GM19035 (cell line): ENCODE measurements at regions not wholly inside any gene's neighbourhood (a gene's known extent, or its start where the extent isn't known, plus 50 kb on each side); places are given as distances from the start of the nearest gene placed in this dataset.
A peak's percentile ranks its signal among the peaks of the same experiment; 100 is the strongest.

Experiments
- ATAC-seq: cut with Tn5 transposase; IDR thresholded peaks from one replicate; pipeline ENCODE4 v1.9.1; 2021; ENCODE audit not compliant: unreplicated experiment

GRCh38 chr12:83856803-83857202 is 1055.8 kb downstream of the SLC6A15 start:
- no peak for ATAC-seq

GRCh38 chr12:83850531-83850930 is 1062.1 kb downstream of the SLC6A15 start:
- no peak for ATAC-seq

- no peak for ATAC-seq
Observed at GRCh38 chr12:83848702-83849101, 1063.9 kb downstream of the SLC6A15 start.

- ATAC-seq = no peak
Observed at GRCh38 chr12:83843541-83843940, 1069.1 kb downstream of the SLC6A15 start.

GRCh38 chr12:83841620-83842019 is 1071.0 kb downstream of the SLC6A15 start:
- no peak for ATAC-seq

GRCh38 chr12:83827860-83828259 is 1084.7 kb downstream of the SLC6A15 start:
- ATAC-seq = no peak

- ATAC-seq = no peak
Observed at GRCh38 chr12:83827193-83827592, 1085.4 kb downstream of the SLC6A15 start.

- ATAC-seq = peak; percentile 72
Observed at GRCh38 chr12:83826112-83826511, 1086.5 kb downstream of the SLC6A15 start.

GRCh38 chr12:83823386-83824045 is 1089.1 kb downstream of the SLC6A15 start:
- ATAC-seq = peak; percentile 46

GRCh38 chr12:83821967-83822366 is 1090.6 kb downstream of the SLC6A15 start:
- no peak for ATAC-seq

GRCh38 chr12:83818881-83819280 is 1093.7 kb downstream of the SLC6A15 start:
- no peak for ATAC-seq

GRCh38 chr12:83817730-83818129 is 1094.9 kb downstream of the SLC6A15 start:
- no peak for ATAC-seq

- ATAC-seq = no peak
Observed at GRCh38 chr12:83808591-83808990, 1104.0 kb downstream of the SLC6A15 start.

- ATAC-seq = no peak
Observed at GRCh38 chr12:83807871-83808270, 1104.7 kb downstream of the SLC6A15 start.

- no peak for ATAC-seq
Observed at GRCh38 chr12:83805873-83806272, 1106.7 kb downstream of the SLC6A15 start.

GRCh38 chr12:83805156-83805772 is 1107.3 kb downstream of the SLC6A15 start:
- no peak for ATAC-seq

- ATAC-seq = no peak
Observed at GRCh38 chr12:83801972-83802371, 1110.6 kb downstream of the SLC6A15 start.

- ATAC-seq = no peak
Observed at GRCh38 chr12:83800022-83800421, 1112.6 kb downstream of the SLC6A15 start.

- no peak for ATAC-seq
Observed at GRCh38 chr12:83796531-83796930, 1109.8 kb downstream of the TMTC2 start.

GRCh38 chr12:83793616-83794015 is 1106.9 kb downstream of the TMTC2 start:
- no peak for ATAC-seq

GRCh38 chr12:83784298-83784890 is 1097.7 kb downstream of the TMTC2 start:
- no peak for ATAC-seq

- no peak for ATAC-seq
Observed at GRCh38 chr12:83779526-83779925, 1092.8 kb downstream of the TMTC2 start.
